GM19239 (cell line): ENCODE measurements at regions not wholly inside any gene's neighbourhood (a gene's known extent, or its start where the extent isn't known, plus 50 kb on each side); places are given as distances from the start of the nearest gene placed in this dataset.

Experiments
- DNase-seq: peaks from one replicate; pipeline ENCODE4 v3.0.0; 2011; ENCODE audit warnings: low spot score; ENCODE audit not compliant: insufficient read length
- FAIRE-seq: peaks from 2 replicates; lab custom pipeline; 2011; peaks lifted over from hg19 to GRCh38; lab: Jason Lieb, UNC

DNA sequence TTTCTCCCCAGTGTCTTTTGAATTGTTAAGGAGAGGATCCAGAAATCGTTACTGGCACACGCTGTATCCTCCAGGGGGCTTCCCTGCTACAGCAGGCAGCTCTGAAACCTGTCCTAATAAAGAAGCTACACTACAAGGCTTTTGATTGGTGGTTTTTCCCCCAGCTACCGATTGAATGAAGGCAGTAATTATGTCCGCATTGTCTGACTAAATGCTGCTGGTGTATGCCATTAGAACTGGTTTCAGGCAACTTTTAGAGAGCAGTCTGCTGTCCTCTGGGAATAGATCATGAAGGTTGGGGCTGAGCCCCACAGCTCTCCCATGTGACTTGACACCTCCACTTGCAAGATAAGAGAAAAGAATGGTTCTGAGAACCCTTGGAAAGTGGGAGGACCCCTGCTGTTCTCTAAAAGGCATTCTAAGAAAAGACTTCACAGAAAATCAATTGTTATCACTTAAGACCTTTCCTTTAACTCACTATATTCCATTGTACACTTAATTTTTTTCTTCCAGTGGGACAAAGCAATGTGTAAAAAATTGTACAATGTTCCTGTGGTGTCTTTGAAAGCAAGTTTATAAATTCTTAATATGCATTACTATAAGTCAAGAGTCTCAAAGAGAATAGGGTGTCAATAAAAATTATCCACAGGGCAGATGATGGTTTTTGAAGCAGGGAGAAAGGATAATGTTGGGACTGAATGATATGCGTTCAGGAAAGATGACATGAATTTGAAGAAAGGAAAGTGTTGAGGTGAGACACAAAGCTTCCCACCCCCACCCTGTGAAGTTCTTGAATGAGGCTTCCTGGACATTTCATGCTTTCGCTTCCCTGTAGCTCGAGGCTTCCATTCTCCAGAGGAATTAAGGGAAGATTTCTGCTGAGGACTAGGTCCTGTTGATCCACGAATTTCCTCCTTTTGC, 53.0 kb upstream of the DAZL start:
- DNase-seq = no peak
- FAIRE-seq = no peak

DNA sequence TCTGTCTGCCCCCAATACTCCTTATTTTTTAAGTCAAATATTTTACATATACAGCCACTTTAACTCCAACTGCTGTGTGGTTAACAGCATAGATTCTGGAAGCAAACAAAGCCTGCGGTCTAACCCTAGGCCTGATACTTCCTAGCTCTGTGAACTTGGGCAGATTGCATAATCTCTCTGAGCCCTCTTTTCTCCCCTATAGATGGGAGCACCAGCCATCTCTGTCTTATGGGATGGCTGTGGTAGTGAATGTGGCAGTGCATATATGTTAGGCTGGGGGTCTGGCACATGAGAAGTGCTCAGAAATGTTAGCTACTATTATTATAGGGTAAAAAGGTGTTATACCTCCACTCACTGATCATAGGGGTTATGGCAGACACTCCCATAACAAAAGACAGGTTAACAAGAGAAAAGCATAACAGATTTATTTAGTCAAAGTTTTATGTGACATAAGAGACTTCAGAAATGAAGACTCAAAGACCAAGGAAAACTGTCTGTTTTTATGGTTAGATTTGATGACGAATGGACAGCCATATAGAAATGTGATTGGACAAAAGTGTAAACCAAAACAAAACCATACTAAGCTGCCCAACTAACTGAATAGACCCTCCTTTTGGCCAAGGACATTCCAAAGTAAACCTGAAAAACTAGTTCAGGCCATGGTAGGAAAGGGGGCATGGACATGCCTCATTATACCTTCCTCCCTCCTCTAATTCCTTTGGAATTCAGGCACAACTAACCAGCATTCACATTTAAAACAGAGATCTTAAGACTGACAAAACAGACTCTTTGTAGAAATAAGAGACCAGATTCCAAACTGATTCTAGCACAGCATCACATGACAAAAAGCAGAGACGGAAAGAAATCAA, 53.9 kb upstream of the DAZL start:
- FAIRE-seq (no peak), DNase-seq (no peak)

- no peak for FAIRE-seq
- DNase-seq = no peak
Observed at GRCh38 chr3:16663854-16664712, 58.9 kb upstream of the DAZL start.

DNA sequence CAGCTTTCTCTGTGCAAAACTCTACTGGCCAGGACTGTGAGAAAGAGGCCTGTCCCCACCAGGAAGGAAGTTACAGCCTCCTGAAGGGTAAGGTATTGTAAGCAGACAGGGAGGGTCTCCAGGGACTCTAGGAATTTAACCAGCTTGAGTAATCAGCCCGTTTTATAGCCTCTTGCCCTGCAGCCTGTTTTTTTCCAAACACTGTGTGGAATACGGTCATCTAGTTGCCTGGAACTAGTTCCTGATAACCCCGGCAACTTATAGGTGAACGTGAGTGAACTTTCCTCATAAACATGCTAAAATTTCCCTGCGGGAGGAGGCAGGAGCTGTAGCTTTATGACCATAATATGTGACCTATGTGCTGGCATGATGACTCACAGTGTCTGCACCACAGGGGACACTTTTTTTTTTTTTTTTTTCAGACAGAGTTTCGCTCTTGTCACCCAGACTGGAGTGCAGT, 60.1 kb upstream of the DAZL start:
- FAIRE-seq (no peak), DNase-seq (no peak)

DNA sequence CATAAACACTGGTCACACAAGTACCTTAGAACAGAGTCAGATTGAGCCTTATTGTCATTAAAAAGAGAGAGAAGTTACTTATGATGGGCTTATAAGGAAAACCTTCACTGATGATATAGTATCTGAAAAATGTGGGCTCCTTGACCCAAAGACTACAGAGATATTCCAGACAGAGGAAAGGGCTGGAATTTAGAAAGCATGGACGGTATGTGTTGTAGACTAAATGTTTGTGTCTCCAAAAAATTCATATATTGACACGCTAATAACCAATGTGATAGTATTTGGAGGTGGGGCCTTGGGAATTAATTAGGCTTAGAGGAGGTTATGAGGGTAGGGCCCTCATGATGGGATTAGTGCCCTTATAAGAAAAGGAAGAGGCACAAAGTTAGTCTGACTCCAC, 61.0 kb upstream of the DAZL start:
- no peak for DNase-seq
- no peak for FAIRE-seq

- DNase-seq (no peak), FAIRE-seq (no peak)
Observed at GRCh38 chr3:16667633-16668032, 62.4 kb upstream of the DAZL start.

GRCh38 chr3:16668776-16669545, 63.7 kb upstream of the DAZL start:
- FAIRE-seq (no peak), DNase-seq (no peak)

DNA sequence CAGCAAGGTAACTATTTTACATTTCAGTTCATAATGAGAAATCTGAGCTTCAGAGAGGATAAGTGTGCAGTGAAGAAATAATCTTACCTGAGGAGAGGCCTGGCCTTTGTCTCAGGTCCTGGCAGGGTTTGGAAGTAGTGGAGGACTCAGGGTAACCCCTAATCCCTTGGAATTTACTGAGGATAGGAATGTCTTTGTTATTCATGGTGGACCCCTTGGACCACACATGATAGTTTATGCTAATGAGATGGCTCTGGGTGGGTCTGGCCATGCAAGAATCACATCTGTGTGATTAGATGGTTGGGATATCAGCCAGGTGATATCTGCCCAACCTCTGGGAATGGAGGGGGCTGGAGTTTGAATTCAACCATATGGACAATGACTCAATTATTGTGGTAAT, 65.0 kb upstream of the DAZL start:
- FAIRE-seq (no peak), DNase-seq (no peak)

GRCh38 chr3:16671690-16672089, 66.5 kb upstream of the DAZL start:
- DNase-seq (no peak), FAIRE-seq (no peak)

DNA sequence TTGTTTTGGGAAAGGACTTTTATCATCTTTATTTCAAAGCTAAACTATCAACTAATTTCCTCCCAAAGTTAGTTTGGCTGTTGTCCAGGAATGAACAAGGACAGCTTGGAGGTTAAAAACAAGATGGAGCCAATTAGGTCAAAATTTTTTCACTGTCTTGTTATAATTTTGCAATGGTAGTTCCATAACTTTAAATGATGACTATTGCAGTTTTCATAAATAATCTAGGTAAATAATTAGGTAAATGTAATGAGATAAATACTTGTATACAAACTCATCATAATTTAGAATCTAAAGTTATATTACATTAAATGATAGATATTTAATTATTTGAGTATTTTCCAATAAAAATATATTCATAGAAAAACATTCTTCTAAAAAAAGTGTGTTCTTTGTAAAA, 68.3 kb upstream of the DAZL start:
- FAIRE-seq (no peak), DNase-seq (no peak)

DNA sequence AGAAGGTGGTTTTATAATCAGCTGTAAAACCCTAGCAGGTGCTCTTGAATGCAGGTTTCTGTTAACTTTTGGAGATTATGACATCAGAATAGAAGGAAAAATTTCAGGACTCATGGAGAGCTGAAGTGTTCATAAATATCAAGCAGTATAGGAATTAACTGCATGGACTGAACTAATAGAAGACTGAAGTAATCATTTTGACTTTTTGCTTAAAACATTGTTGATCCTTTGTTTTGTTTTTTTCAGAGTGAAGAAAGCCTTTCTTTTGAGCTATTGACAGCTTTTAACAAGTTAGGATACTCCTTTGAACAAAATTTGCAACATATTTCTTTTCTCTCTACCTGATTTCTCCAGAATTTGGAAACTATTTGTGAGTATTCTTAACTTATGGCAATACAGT, 70.6 kb upstream of the DAZL start:
- no peak for FAIRE-seq

DNA sequence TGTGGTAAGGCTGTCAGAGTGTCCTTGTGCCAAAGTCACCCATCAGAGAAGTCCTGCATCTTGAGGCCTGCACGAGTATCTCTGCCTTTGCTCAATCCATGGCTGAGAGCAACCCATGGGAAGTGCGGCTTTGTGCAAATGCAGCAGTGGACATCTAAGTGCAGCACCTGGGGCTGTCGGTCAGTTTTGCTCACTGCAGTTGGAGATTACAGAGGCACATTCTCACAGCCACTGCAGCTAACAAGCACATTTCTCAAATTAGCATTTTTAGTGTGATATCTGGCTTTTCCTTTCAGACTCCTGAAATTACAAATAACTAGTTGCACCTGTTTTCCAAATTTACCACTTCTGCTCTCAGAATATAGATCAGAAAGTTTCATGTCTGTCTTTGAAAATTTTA, 81.5 kb upstream of the DAZL start:
- FAIRE-seq = no peak
- DNase-seq = no peak

More for the DNA sequence above, 70.6 kb upstream of the DAZL start:
- no peak for DNase-seq

DNA sequence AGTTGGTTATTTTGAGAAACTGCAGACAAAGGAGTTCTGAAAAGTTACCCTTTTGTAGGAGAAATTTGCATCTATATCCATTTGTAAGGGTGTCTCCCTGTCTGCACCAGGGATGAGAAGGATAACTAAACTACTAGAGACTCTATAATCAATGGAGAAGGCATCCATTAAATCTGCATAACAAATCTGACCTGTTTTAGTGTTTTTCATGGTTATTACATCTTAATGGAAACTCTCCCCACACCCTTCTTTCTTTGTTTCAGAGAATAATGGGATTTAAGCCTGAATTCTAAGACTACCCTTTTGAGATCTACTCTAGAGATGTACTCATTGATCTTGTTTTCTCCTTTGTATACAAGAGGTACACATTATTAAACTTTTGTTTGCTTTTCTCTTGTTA, 82.0 kb upstream of the DAZL start:
- no peak for DNase-seq
- no peak for FAIRE-seq

DNA sequence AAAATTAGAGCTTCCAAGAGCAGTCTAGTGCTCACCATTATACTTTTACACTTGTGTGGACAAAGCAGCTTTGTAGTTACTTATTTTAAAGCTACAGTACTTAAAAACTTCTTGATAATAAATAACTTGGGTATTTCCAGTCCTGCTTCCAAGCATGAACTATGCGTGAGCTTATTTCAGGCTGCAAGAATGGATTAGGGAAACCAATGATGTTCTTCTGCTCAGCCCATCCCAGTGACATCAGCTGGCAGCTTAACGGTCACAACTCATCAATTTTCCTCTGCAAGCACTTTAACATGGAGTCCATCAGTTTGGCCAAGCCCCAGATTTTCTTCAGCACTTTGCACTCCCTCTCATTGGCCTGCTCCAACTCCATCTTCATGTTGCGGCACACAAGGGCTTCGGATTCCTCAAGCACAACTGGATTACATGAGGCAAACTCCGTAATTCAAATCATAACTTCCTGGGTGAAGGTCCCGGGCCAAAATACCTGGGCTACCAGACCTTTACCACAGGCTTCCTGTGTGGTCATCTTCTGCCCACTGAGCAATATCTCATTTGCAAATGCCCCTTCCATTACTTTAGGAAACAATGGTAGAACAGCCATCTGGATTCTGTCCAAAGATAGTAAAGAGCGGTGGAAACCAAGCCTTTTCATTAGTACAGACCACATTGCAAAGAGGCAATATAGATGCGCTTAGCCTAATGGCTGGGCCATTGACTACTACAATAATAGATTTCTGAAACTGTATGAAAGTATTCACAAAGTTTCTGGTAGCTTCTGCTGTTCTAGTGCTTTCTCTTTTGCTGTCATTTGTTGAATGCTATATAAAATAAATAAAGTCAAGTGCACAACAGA, 87.5 kb upstream of the DAZL start:
- no peak for DNase-seq
- no peak for FAIRE-seq

DNA sequence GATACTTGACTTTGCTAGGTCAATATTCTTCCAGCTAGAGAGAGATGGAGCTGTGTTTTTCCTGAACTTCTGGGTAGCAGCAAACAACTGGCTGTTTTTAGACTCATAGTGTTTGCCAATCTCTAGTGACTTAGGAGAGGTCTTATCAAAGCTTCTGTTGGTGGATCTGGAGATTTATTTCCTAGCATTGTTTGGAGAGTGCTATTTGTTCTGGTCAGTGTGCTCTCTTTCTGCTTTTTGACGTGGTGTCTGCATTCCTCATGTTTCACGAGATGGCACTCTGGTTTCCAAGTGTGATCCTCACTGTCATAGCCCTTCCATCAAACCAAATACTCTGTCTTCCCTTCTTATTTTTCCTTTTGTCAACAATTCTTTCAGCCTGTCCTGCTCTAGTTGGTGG, 88.6 kb upstream of the DAZL start:
- DNase-seq (no peak), FAIRE-seq (no peak)

DNA sequence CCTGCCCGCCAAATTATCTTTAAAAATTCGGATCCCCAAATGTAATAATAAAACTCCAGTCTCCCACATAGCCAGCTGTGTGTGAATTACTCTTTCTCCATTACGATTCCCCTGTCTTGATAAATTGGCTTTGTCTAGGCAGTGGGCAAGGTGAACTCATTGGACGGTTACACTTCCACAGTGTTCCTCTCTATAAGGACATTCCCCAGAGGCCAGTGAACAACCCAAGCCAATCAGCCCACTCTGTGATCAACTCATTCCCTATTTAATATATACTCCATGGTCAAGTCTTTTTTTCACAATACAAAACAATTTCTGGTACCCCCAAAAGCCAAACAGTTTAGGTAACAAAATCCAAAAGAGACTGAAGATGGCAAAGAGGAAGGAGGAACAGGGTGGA, 90.5 kb upstream of the DAZL start:
- no peak for FAIRE-seq
- no peak for DNase-seq

GRCh38 chr3:16697443-16698147, 92.4 kb upstream of the DAZL start:
- no peak for DNase-seq
- peak; percentile 31 for FAIRE-seq

DNA sequence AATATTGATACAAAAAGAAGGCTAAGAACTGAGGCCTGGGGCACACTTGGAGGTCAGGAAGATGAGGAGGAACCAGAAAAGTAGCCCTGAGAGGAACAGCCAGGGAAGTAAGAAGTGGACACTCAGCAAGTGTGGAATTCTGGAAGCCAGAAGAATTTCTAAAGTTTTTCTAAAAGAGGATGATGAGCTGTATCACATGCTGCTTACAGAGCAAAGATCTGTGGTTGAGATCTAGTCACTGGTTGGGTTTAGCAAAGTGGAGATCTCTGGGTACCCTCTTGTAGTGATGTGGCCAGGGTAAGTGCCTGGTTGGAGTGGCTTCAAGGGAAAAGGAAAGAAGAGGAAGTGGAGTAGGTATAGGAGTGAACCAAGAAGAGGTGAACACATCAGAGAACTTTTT, 95.4 kb upstream of the DAZL start:
- FAIRE-seq = no peak
- no peak for DNase-seq
